ENCODE measurements at regions not wholly inside any gene's neighbourhood (a gene's known extent, or its start where the extent isn't known, plus 50 kb on each side); places are given as distances from the start of the nearest gene placed in this dataset.

- no peak for ATAC-seq (replicated peaks in 1 of 2)
- H3K4me1 Mint-ChIP-seq (ENCODE audit: low read depth), result peaks cover 10% of the 10 kb centered on the region
- H3K4me3 Mint-ChIP-seq, result no peak overlapping the region
- no peaks in the 10 kb centered on the region for H3K27me3 Mint-ChIP-seq (ENCODE audit: low read depth)
- H3K36me3 Mint-ChIP-seq (ENCODE audit: insufficient read depth in 2 of 2), result peaks cover 0 to 11% of the 10 kb centered on the region in 2 donors
- DNase-seq, result no peak
- H3K9me3 Mint-ChIP-seq, result no peaks in the 10 kb centered on the region
- H3K27ac Mint-ChIP-seq, result no peak overlapping the region
Measured at GRCh38 chr9:110099236-110100095, 108.5 kb downstream of the C9orf152 start.

- no peak for DNase-seq
- Mint-ChIP-seq H3K4me3 (no peak overlapping the region), H3K9me3 (no peaks in the 10 kb centered on the region), H3K4me1 (ENCODE audit: low read depth) (peaks cover 10% of the 10 kb centered on the region), H3K27me3 (ENCODE audit: low read depth) (no peaks in the 10 kb centered on the region), H3K27ac (no peak overlapping the region), H3K36me3 (ENCODE audit: insufficient read depth in 2 of 2) (peaks cover 0 to 11% of the 10 kb centered on the region in 2 donors)
- no peak for ATAC-seq (replicated peaks in 1 of 2)
Measured at GRCh38 chr9:110101531-110102161, 106.3 kb downstream of the C9orf152 start.

- Mint-ChIP-seq H3K27me3 (ENCODE audit: low read depth) (no peaks in the 10 kb centered on the region), H3K4me3 (no peak overlapping the region), H3K9me3 (no peaks in the 10 kb centered on the region), H3K4me1 (ENCODE audit: low read depth) (peaks cover 10% of the 10 kb centered on the region), H3K36me3 (ENCODE audit: insufficient read depth in 2 of 2) (peaks cover 0 to 11% of the 10 kb centered on the region in 2 donors), H3K27ac (peak overlapping the region; percentile 63)
- ATAC-seq (replicated peaks in 1 of 2) (no peak), DNase-seq (no peak)
Measured at GRCh38 chr9:110103257-110103656, 104.7 kb downstream of the C9orf152 start.

- Mint-ChIP-seq H3K9me3 (no peaks in the 10 kb centered on the region), H3K27me3 (ENCODE audit: low read depth) (no peaks in the 10 kb centered on the region), H3K36me3 (ENCODE audit: insufficient read depth in 2 of 2) (peaks cover 0 to 11% of the 10 kb centered on the region in 2 donors), H3K4me3 (no peak overlapping the region), H3K4me1 (ENCODE audit: low read depth) (peaks cover 10% of the 10 kb centered on the region), H3K27ac (no peak overlapping the region)
- ATAC-seq (replicated peaks in 1 of 2), result no peak
- no peak for DNase-seq
Measured at GRCh38 chr9:110104261-110104809, 103.6 kb downstream of the C9orf152 start.

GRCh38 chr9:110105107-110105506 is 102.9 kb downstream of the C9orf152 start:
- Mint-ChIP-seq H3K9me3 (no peaks in the 10 kb centered on the region), H3K4me3 (no peak overlapping the region), H3K36me3 (ENCODE audit: insufficient read depth in 2 of 2) (peaks cover 0 to 10% of the 10 kb centered on the region in 2 donors), H3K4me1 (ENCODE audit: low read depth) (peaks cover 10% of the 10 kb centered on the region), H3K27ac (no peak overlapping the region), H3K27me3 (ENCODE audit: low read depth) (no peaks in the 10 kb centered on the region)
- DNase-seq (no peak), ATAC-seq (replicated peaks in 1 of 2) (no peak)

GRCh38 chr9:110106661-110107060 is 101.3 kb downstream of the C9orf152 start:
- ATAC-seq (replicated peaks in 1 of 2), result no peak
- no peak overlapping the region for H3K4me3 Mint-ChIP-seq

GRCh38 chr9:110109333-110110092 is 98.4 kb downstream of the C9orf152 start:
- no peak for ATAC-seq (replicated peaks in 1 of 2)
- H3K4me1 Mint-ChIP-seq (ENCODE audit: low read depth), result no peaks in the 10 kb centered on the region

More at GRCh38 chr9:110106661-110107060, 101.3 kb downstream of the C9orf152 start:
- peaks cover 0 to 7% of the 10 kb centered on the region in 2 donors for H3K36me3 Mint-ChIP-seq (ENCODE audit: insufficient read depth in 2 of 2)
- H3K9me3 Mint-ChIP-seq, result no peaks in the 10 kb centered on the region
- peaks cover 10% of the 10 kb centered on the region for H3K4me1 Mint-ChIP-seq (ENCODE audit: low read depth)
- DNase-seq, result no peak
- H3K27me3 Mint-ChIP-seq (ENCODE audit: low read depth), result no peaks in the 10 kb centered on the region
- no peak overlapping the region for H3K27ac Mint-ChIP-seq

GRCh38 chr9:110110154-110110553 is 97.8 kb downstream of the C9orf152 start:
- H3K36me3 Mint-ChIP-seq (ENCODE audit: insufficient read depth in 2 of 2), result peaks cover 0 to 2% of the 10 kb centered on the region in 2 donors
- H3K4me1 Mint-ChIP-seq (ENCODE audit: low read depth), result no peaks in the 10 kb centered on the region
- no peak overlapping the region for H3K4me3 Mint-ChIP-seq
- H3K9me3 Mint-ChIP-seq, result no peaks in the 10 kb centered on the region
- H3K27me3 Mint-ChIP-seq (ENCODE audit: low read depth), result no peaks in the 10 kb centered on the region
- no peak overlapping the region for H3K27ac Mint-ChIP-seq
- no peak for DNase-seq
- no peak for ATAC-seq (replicated peaks in 1 of 2)

More at GRCh38 chr9:110109333-110110092, 98.4 kb downstream of the C9orf152 start:
- Mint-ChIP-seq H3K9me3 (no peaks in the 10 kb centered on the region), H3K36me3 (ENCODE audit: insufficient read depth in 2 of 2) (peaks cover 0 to 2% of the 10 kb centered on the region in 2 donors), H3K27ac (no peak overlapping the region), H3K4me3 (no peak overlapping the region), H3K27me3 (ENCODE audit: low read depth) (no peaks in the 10 kb centered on the region)
- DNase-seq, result no peak

- Mint-ChIP-seq H3K36me3 (ENCODE audit: insufficient read depth in 2 of 2) (peaks cover 0 to 4% of the 10 kb centered on the region in 2 donors), H3K9me3 (no peaks in the 10 kb centered on the region), H3K27ac (no peak overlapping the region), H3K4me3 (no peak overlapping the region), H3K27me3 (ENCODE audit: low read depth) (no peaks in the 10 kb centered on the region), H3K4me1 (ENCODE audit: low read depth) (no peaks in the 10 kb centered on the region)
- no peak for ATAC-seq (replicated peaks in 1 of 2)
- no peak for DNase-seq
Measured at GRCh38 chr9:110111868-110112267, 96.1 kb downstream of the C9orf152 start.

- Mint-ChIP-seq H3K36me3 (ENCODE audit: insufficient read depth in 2 of 2) (peaks cover 0 to 5% of the 10 kb centered on the region in 2 donors), H3K4me3 (no peak overlapping the region), H3K27me3 (ENCODE audit: low read depth) (no peaks in the 10 kb centered on the region), H3K9me3 (no peaks in the 10 kb centered on the region), H3K4me1 (ENCODE audit: low read depth) (no peaks in the 10 kb centered on the region), H3K27ac (no peak overlapping the region)
- ATAC-seq (replicated peaks in 1 of 2) (no peak), DNase-seq (no peak)
Measured at GRCh38 chr9:110112792-110113191, 95.2 kb downstream of the C9orf152 start.

- Mint-ChIP-seq H3K27me3 (ENCODE audit: low read depth) (no peaks in the 10 kb centered on the region), H3K27ac (no peak overlapping the region), H3K9me3 (no peaks in the 10 kb centered on the region), H3K4me3 (no peak overlapping the region), H3K4me1 (ENCODE audit: low read depth) (no peaks in the 10 kb centered on the region), H3K36me3 (ENCODE audit: insufficient read depth in 2 of 2) (peaks cover 0 to 5% of the 10 kb centered on the region in 2 donors)
- ATAC-seq (replicated peaks in 1 of 2), result no peak
- DNase-seq, result no peak
Measured at GRCh38 chr9:110114086-110114858, 93.7 kb downstream of the C9orf152 start.

- Mint-ChIP-seq H3K27ac (no peak overlapping the region), H3K4me1 (ENCODE audit: low read depth) (no peaks in the 10 kb centered on the region), H3K36me3 (ENCODE audit: insufficient read depth in 2 of 2) (peaks cover 0 to 5% of the 10 kb centered on the region in 2 donors), H3K9me3 (no peaks in the 10 kb centered on the region), H3K4me3 (no peak overlapping the region), H3K27me3 (ENCODE audit: low read depth) (no peaks in the 10 kb centered on the region)
- no peak for ATAC-seq (replicated peaks in 1 of 2)
- DNase-seq, result no peak
Measured at GRCh38 chr9:110114859-110115201, 93.1 kb downstream of the C9orf152 start.

Measured in activated T-cell treated with anti-CD3 and anti-CD28 coated beads, Interleukin-2, amount 50 U/mL, for 72 hours (primary cell).